ENCODE measurements at regions not wholly inside any gene's neighbourhood (a gene's known extent, or its start where the extent isn't known, plus 50 kb on each side); places are given as distances from the start of the nearest gene placed in this dataset.

GRCh38 chr2:235312571-235312970 is 181.3 kb upstream of the AGAP1 start:
- DNase-seq = no peak

GRCh38 chr2:235314371-235314930 is 179.4 kb upstream of the AGAP1 start:
- no peak for DNase-seq

GRCh38 chr2:235319095-235319494 is 174.7 kb upstream of the AGAP1 start:
- no peak for DNase-seq

GRCh38 chr2:235320326-235320725 is 173.5 kb upstream of the AGAP1 start:
- DNase-seq = no peak

GRCh38 chr2:235324324-235324723 is 169.5 kb upstream of the AGAP1 start:
- DNase-seq = no peak

GRCh38 chr2:235325151-235325550 is 168.7 kb upstream of the AGAP1 start:
- DNase-seq = no peak

- no peak for DNase-seq
Measured at GRCh38 chr2:235328991-235329390, 164.9 kb upstream of the AGAP1 start.

GRCh38 chr2:235330775-235331451 is 162.9 kb upstream of the AGAP1 start:
- no peak for DNase-seq

- no peak for DNase-seq
Measured at GRCh38 chr2:235332240-235332890, 161.5 kb upstream of the AGAP1 start.

GRCh38 chr2:235333076-235333475 is 160.8 kb upstream of the AGAP1 start:
- DNase-seq = no peak

- DNase-seq = no peak
Measured at GRCh38 chr2:235334179-235334578, 159.7 kb upstream of the AGAP1 start.

- DNase-seq = no peak
Measured at GRCh38 chr2:235343156-235343774, 150.6 kb upstream of the AGAP1 start.

- no peak for DNase-seq
Measured at GRCh38 chr2:235343869-235344268, 150.0 kb upstream of the AGAP1 start.

GRCh38 chr2:235345745-235346144 is 148.1 kb upstream of the AGAP1 start:
- no peak for DNase-seq

- no peak for DNase-seq
Measured at GRCh38 chr2:235347691-235348090, 146.2 kb upstream of the AGAP1 start.

GRCh38 chr2:235348329-235348728 is 145.5 kb upstream of the AGAP1 start:
- DNase-seq = no peak

- DNase-seq = no peak
Measured at GRCh38 chr2:235350234-235350633, 143.6 kb upstream of the AGAP1 start.

- no peak for DNase-seq
Measured at GRCh38 chr2:235352541-235352940, 141.3 kb upstream of the AGAP1 start.

GRCh38 chr2:235357881-235358280 is 136.0 kb upstream of the AGAP1 start:
- DNase-seq = no peak

- no peak for DNase-seq
Measured at GRCh38 chr2:235358981-235359471, 134.8 kb upstream of the AGAP1 start.

- DNase-seq = no peak
Measured at GRCh38 chr2:235360446-235360845, 133.4 kb upstream of the AGAP1 start.

- DNase-seq = no peak
Measured at GRCh38 chr2:235365743-235366142, 128.1 kb upstream of the AGAP1 start.

GRCh38 chr2:235366390-235366789 is 127.5 kb upstream of the AGAP1 start:
- no peak for DNase-seq

GRCh38 chr2:235366807-235367206 is 127.0 kb upstream of the AGAP1 start:
- DNase-seq = no peak

All from activated T-cell treated with anti-CD3 and anti-CD28 coated beads, Interleukin-2, amount 50 U/mL, for 48 hours (primary cell).